Glomerular endothelial cell (primary cell): ENCODE measurements at regions not wholly inside any gene's neighbourhood (a gene's known extent, or its start where the extent isn't known, plus 50 kb on each side); places are given as distances from the start of the nearest gene placed in this dataset.

ENCODE experiments used
- DNase-seq: peaks from one replicate; pipeline ENCODE4 v3.0.0-alpha.2; 2011; ENCODE audit warnings: low read depth, low spot score; ENCODE audit errors: extremely low read depth

DNA sequence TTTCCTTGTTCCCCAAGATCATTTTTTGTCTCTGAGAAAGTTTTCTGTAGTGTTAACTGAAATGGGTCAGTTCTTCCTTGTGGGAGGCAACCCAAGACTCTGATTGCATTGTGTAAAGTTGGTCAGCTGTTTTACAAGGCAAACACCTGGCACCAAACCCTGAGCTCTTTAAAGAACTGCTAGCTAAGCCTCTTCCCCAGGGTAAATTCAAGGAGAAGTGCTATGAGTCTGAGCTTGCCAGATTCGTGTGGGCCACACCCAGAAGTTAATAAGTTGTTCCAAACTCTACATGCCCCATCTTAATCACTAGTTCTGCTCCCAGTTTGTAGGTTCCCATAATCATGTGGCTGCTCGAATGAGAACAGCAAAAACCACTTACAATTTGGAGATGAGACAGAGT is 214.5 kb downstream of the BTG1 start:
- DNase-seq, result no peak

- no peak for DNase-seq
Observed at GRCh38 chr12:91928501-91928900, 217.1 kb downstream of the BTG1 start.

DNA sequence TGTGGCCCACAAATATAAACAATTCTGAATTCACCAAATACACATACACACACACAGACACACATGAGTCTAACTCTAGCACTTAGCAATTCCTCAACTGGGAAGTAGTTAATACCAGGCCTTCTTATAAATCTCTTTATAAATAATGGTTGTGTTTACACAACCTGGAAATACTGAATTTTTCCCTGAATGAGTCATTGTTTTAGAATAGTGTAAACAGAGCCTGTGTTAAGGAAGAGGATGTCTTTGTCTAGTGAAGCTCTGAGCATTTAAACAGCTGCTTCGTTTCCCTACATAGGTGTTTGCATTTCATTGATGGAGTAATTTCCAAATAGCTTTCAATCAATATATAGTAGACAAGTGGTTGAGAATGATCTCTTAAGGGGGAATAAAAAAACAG is 218.8 kb downstream of the BTG1 start:
- peak; percentile 68 for DNase-seq

DNA sequence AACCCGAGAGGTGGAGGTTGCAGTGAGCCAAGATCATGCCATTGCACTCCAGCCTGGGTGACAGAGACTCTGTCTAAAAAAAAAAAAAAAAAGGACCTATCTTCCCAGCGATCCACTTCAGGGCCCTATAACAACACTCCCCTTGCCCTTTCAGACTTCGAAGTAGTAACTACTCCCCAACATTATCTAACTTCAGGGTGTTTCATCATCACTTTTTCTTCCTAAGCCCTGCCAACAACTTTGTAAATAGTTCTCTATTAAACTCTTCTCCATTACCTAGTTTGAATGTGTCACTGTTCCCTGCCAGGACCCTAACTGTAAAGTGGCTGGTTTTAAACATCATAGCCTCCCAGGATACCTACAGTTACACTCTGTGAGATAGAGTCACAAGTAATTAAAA is 220.8 kb downstream of the BTG1 start:
- no peak for DNase-seq

DNA sequence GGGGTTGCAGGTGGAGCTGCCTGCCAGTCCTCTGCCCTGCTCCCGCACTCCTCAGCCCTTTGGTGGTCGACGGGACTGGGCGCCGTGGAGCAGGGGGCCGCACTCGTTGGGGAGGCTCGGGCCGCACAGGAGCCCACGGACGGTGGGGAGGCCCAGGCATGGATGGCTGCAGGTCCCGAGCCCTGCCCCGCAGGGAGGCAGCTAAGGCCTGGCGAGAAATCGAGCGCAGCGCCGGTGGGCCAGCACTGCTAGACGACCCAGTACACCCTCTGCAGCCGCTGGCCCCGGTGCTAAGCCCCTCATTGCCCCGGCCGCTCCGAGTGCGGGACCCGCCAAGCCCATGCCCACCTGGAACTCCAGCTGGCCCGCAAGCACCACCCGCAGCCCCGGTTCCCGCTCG is 221.8 kb downstream of the BTG1 start:
- DNase-seq, result no peak

DNA sequence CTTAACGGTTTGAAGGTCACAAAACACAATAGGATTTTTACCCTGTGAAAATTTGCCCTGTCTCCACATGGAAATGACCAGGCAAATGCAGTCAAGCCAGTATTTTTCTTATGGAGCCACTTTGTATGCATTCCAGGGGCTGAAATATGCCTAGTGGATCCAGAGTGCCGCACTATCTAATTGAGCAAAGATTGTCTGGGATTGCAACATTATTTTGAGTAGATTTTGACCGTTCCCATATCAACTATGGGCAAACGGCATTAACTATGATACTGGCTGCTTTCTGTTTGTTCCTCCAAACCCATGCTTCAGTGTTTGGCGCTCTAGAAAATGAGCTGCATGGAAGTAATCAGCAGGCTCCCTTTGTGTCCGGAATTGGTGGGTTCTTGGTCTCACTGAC is 223.0 kb downstream of the BTG1 start:
- DNase-seq, result no peak

DNA sequence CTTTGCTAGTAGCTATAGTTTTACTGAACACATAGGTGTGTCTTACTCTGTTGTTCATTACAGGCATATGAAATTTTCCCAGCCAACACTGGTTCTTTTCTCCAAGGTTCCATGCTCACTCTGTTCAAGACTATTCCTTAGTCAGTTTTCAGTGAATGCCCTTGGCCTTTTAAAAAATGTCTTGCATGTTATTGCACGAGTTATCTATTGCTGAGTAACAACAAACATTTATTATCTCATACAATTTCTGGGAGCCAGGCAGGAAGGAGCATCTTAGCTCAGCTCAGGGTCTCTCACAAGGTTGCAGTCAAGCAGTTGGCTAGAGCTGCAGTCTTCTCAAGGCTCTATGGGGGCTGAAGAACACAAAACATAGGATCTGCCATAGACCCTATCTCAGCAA is 223.5 kb downstream of the BTG1 start:
- DNase-seq, result no peak

GRCh38 chr12:91921555-91921954 is 224.1 kb downstream of the BTG1 start:
- DNase-seq, result no peak

- DNase-seq, result no peak
Observed at GRCh38 chr12:91920741-91921140, 224.9 kb downstream of the BTG1 start.

DNA sequence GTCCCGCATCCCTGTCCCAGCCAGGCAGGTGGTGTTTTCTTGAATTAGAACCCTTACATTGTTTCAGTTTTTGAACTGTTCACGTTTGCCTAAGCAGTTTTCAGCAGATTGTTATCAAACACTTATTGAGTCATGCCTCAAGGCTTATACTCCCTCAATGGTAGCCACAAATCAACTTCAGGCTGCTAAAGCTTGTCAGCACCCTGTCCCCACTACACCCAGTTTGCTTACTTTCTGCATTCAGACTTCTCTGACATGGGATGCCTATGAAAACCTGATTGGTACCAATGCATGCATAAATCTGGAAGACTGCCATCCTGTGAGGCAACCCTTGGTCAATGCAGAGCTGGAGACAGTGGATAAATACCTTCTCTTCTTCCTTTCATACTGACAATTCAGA is 225.4 kb downstream of the BTG1 start:
- DNase-seq, result no peak

DNA sequence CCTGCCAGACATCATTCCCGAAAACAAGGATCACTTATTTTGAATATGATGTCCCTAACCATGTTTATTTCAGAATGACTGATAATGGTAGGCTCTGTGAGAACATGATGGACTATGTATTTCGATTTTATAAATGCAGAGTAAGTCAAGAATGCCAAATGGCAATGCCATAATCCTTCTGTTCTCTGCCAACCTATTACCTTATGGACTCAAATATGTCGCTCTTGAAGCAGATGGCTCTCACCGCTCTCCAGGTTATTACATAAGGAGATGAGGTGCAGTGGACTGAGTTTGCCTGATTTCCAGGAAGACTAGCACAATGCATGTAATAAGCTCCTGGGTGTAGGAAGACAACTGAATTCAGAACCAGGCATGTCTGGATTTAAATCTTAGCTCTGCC is 227.2 kb downstream of the BTG1 start:
- DNase-seq, result no peak

- DNase-seq, result no peak
Observed at GRCh38 chr12:91914701-91915100, 230.9 kb downstream of the BTG1 start.

- DNase-seq, result no peak
Observed at GRCh38 chr12:91913651-91914050, 232.0 kb downstream of the BTG1 start.

DNA sequence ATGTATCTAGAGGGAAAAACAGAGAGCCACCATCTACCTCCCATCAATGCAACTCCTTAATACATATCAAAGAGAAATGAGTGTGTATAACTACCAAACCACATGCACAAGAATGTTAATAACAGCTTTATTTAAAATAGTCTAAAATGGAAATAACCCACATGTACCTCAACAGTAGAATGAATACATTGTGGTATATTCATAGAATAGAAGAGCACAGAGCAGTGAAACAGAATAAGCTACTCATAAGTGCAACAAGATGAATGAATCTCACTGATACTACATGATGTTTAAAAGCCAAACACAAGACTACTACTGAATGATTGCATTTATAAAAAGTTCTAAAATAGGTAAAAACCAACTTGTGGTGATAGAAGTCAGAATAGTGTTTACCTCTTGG is 232.5 kb downstream of the BTG1 start:
- no peak for DNase-seq

DNA sequence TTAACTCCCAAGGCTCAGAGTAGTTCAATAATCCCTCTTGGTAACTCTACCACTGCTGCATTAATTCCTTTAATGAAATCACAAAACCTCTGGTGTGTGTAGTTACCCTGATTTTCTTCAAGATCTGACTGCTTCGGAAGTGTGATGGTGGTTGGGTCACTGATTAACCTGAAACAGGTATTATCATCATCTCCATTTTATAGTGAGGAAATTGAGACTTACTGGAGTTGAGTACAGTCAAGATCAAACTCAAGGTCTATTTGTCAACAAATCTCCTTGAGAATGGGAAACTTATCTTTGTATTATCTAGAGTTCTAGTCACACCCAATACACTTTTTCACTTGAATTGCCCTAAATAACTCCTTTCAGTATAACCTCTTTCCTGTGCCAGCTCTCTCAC is 233.5 kb downstream of the BTG1 start:
- DNase-seq, result no peak

DNA sequence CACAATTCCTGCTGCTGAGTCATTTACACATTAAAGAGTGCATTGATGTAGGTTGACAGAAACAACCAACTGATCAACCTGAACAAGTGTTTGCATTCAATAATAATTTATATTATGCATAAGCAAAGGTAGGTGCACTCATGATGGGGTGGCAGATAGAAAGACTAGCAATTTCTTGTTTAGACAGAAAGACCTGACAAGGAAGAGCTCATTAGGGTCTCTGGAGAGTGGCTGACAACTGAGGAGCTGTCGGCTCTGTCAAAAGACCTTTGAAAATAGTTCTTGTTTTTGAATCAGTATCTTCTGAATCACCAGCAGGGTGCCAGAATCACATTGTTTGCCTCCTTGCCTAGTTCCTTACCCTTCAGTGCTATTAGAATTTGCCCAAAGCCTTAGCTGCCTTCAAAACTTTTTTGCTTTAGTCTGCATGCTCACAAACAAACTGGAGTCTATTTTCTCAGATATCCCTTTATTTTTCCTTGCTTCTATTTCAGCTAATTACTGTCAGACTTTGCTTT is 234.7 kb downstream of the BTG1 start:
- DNase-seq, result no peak

GRCh38 chr12:91902860-91903683 is 242.6 kb downstream of the BTG1 start:
- DNase-seq, result no peak

DNA sequence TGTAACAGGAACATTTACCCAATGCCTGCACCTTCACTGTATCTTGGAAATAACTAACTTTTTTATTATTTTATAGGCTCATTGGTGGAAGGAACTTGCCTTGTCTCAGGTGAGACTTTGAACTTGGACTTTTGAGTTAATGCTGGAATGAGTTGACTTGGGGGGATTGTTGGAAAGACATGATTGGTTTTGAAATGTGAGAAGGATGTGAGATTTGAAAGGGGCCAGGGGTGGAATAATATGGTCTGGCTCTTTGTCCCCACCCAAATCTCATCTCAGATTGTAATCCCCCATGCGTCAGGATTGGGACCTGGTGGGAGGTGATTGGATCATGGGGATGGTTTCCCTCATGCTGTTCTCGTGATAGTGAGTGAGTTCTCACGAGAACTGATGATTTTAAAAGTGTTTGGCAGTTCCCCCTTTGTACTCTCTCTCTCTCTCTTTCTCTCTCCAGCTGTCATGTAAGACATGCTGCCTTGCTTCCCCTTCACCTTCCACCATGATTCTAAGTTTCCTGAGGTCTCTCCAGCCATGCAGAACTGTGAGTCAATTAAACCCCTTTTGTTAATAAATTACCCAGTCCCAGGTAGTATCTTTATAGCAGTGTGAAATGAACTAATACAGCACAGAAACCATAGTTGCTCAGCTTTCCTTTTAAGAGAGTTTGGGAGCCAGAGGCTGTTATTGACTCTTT is 244.1 kb downstream of the BTG1 start:
- no peak for DNase-seq

DNA sequence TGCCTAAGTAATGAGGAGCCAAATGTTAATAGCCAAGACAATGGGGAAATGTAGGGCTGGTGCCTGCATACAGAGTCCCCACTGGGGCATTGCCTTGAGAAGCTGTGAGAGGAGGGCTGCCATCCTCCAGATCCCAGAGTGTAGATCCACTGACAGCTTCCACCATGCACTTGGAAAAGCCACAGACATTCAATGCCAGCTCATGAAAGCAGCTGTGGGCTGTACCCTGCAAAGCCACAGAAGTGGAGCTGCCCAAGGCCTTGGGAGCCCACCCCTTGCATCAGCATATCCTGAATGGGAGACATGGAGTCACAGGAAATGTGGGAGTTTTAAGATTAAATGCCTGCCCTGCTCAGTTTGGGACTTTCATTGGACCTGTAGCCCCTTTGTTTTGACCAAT is 244.7 kb downstream of the BTG1 start:
- no peak for DNase-seq

GRCh38 chr12:91899056-91899455 is 246.6 kb downstream of the BTG1 start:
- DNase-seq, result no peak

DNA sequence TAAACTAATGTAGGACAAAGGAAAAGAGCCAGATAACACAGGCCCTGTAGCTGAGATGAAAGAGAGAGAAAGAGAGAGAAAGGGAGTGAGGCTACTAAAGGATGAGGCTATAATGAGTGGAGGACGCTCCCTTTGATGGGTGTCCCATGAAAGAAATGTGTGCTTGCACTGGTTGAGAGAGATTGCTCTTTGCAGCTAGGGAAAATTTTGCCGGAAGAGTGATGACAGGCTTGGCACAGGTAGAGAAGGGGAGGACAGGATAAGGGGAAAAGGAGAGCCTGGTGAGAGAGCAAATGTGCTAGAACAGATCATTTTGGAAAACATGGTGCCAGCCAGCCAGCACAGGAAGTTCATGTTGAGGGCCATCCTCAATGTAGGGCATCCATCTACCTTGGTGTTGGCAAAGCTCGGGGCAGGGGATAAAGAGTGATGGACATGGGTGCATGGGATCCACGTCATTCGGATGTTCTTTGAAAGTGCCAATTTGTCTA is 248.6 kb downstream of the BTG1 start:
- no peak for DNase-seq
